ENCODE measurements at regions not wholly inside any gene's neighbourhood (a gene's known extent, or its start where the extent isn't known, plus 50 kb on each side); places are given as distances from the start of the nearest gene placed in this dataset.

GRCh38 chr3:118098827-118099226, 935.8 kb downstream of the IGSF11 start:
- TF ChIP-seq SUZ12 (IDR thresholded peaks at IDR 0.05): no peak
- TF ChIP-seq FOXK2 (IDR thresholded peaks at IDR 0.05): no peak
- TF ChIP-seq TARDBP (IDR thresholded peaks at IDR 0.05): no peak
- no peak for TF ChIP-seq FOXM1 (IDR thresholded peaks at IDR 0.05; ENCODE audit: borderline replicate concordance)
- no peak for TF ChIP-seq FOXA1 (IDR thresholded peaks at IDR 0.05)
- TF ChIP-seq ZNF384 (IDR thresholded peaks at IDR 0.05): no peak
- TF ChIP-seq ELF4 (IDR thresholded peaks at IDR 0.05): no peak
- TF ChIP-seq SP1 (IDR thresholded peaks at IDR 0.05): no peak
- no peak for TF ChIP-seq CTBP1 (IDR thresholded peaks at IDR 0.05; ENCODE audit: borderline replicate concordance)
- no peak for TF ChIP-seq BHLHE40 (IDR thresholded peaks at IDR 0.05; ENCODE audit: borderline replicate concordance)
